ENCODE measurements at regions not wholly inside any gene's neighbourhood (a gene's known extent, or its start where the extent isn't known, plus 50 kb on each side); places are given as distances from the start of the nearest gene placed in this dataset.

- Histone ChIP-seq H3K4me3 (no peak overlapping the region), H3K36me3 (no peaks in the 10 kb centered on the region), H3K9me3 (no peaks in the 10 kb centered on the region), H3K27ac (no peak overlapping the region), H3K27me3 (no peaks in the 10 kb centered on the region), H3K4me1 (no peaks in the 10 kb centered on the region)
- no peak for DNase-seq
- no peak for TF ChIP-seq CTCF (IDR thresholded peaks at IDR 0.05)
- no peak for TF ChIP-seq POLR2AphosphoS5 (IDR thresholded peaks at IDR 0.05)
- TF ChIP-seq POLR2A (IDR thresholded peaks at IDR 0.05): no peak
- TF ChIP-seq EP300 (IDR thresholded peaks at IDR 0.05): no peak
- intact Hi-C loops (cut with DNase I): no loop called here
- 69 to 70% methylated on average over 3 of the region's 3 CpGs for WGBS, 2 donors
Observed at GRCh38 chr12:86675197-86675596, 419.0 kb upstream of the MGAT4C start.

DNA sequence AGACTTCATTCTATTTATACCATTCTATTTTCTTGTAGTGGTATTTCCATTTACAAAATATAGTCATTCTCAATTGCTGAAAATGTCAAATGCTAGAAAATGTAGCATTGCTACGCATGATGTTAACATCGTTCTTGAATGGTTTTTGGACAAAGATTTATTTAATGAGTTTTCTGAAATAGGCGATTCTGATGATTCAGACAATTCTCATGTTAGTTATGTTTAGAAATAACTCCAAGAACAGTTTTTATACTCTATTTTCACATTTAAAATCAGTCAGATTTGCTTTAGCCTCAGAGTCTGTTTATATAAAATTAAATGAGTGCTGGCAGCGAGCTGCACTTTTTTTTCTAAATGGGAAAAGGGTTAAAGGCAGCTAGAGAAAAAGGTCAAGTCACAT, 414.8 kb upstream of the MGAT4C start:
- intact Hi-C loops (cut with DNase I): no loop called here

GRCh38 chr12:86669010-86669409, 412.8 kb upstream of the MGAT4C start:
- TF ChIP-seq EP300 (IDR thresholded peaks at IDR 0.05): no peak
- TF ChIP-seq CTCF (IDR thresholded peaks at IDR 0.05): no peak
- no peak for TF ChIP-seq POLR2AphosphoS5 (IDR thresholded peaks at IDR 0.05)
- no peak for TF ChIP-seq POLR2A (IDR thresholded peaks at IDR 0.05)
- Histone ChIP-seq H3K36me3 (no peaks in the 10 kb centered on the region), H3K4me3 (no peak overlapping the region), H3K9me3 (no peaks in the 10 kb centered on the region), H3K27me3 (no peaks in the 10 kb centered on the region), H3K4me1 (no peaks in the 10 kb centered on the region), H3K27ac (no peak overlapping the region)
- 54 to 80% methylated on average over 3 of the region's 3 CpGs for WGBS, 2 donors
- no peak for DNase-seq
- intact Hi-C loops (cut with DNase I): no loop called here

More for the DNA sequence above, 414.8 kb upstream of the MGAT4C start:
- no peak overlapping the region for H3K4me3 ChIP-seq
- no peaks in the 10 kb centered on the region for H3K9me3 ChIP-seq
- TF ChIP-seq EP300 (IDR thresholded peaks at IDR 0.05): no peak
- no peak for TF ChIP-seq POLR2A (IDR thresholded peaks at IDR 0.05)
- TF ChIP-seq POLR2AphosphoS5 (IDR thresholded peaks at IDR 0.05): no peak
- no peak for TF ChIP-seq CTCF (IDR thresholded peaks at IDR 0.05)
- no peaks in the 10 kb centered on the region for H3K36me3 ChIP-seq
- H3K27ac ChIP-seq: no peak overlapping the region
- H3K4me1 ChIP-seq: no peaks in the 10 kb centered on the region
- no peak for DNase-seq
- H3K27me3 ChIP-seq: no peaks in the 10 kb centered on the region
- 66 to 71% methylated on average over 4 of the region's 4 CpGs for WGBS, 2 donors

DNA sequence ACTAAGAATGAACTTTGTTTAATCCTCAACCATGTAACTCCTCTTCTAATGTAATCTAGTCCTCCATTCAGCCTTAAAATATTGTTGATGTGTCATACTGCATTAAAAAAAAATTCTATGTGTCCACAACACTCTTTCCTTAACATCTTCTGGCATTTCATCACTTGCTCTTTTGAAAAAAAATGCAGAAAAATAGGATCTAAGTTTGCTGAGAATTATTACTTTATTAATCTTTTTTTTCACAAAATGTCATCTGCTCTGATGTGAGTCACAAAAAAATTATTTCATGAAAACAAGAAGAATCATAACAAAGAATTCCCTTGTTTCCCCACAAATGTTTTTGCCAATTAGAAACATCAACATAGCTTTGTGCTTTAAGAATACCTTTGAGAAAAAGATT, 410.1 kb upstream of the MGAT4C start:
- Histone ChIP-seq H3K27me3 (no peaks in the 10 kb centered on the region), H3K36me3 (no peaks in the 10 kb centered on the region), H3K4me1 (no peaks in the 10 kb centered on the region), H3K9me3 (no peaks in the 10 kb centered on the region), H3K27ac (no peak overlapping the region), H3K4me3 (no peak overlapping the region)
- no peak for TF ChIP-seq EP300 (IDR thresholded peaks at IDR 0.05)
- TF ChIP-seq POLR2AphosphoS5 (IDR thresholded peaks at IDR 0.05): no peak
- no peak for TF ChIP-seq CTCF (IDR thresholded peaks at IDR 0.05)
- TF ChIP-seq POLR2A (IDR thresholded peaks at IDR 0.05): no peak
- intact Hi-C loops (cut with DNase I): no loop called here
- DNase-seq: no peak

- intact Hi-C loops (cut with DNase I): no loop called here
- TF ChIP-seq POLR2AphosphoS5 (IDR thresholded peaks at IDR 0.05): no peak
- TF ChIP-seq CTCF (IDR thresholded peaks at IDR 0.05): no peak
- TF ChIP-seq POLR2A (IDR thresholded peaks at IDR 0.05): no peak
- TF ChIP-seq EP300 (IDR thresholded peaks at IDR 0.05): no peak
- Histone ChIP-seq H3K4me3 (no peak overlapping the region), H3K4me1 (no peaks in the 10 kb centered on the region), H3K27me3 (no peaks in the 10 kb centered on the region), H3K27ac (no peak overlapping the region), H3K9me3 (no peaks in the 10 kb centered on the region), H3K36me3 (no peaks in the 10 kb centered on the region)
- no peak for DNase-seq
Observed at GRCh38 chr12:86663716-86664115, 407.5 kb upstream of the MGAT4C start.
